ENCODE measurements at regions not wholly inside any gene's neighbourhood (a gene's known extent, or its start where the extent isn't known, plus 50 kb on each side); places are given as distances from the start of the nearest gene placed in this dataset.
"Not testable (repeated sequence)": the region's sequence is repeated elsewhere in the genome, so short reads cannot be mapped to it uniquely, and the experiment has no call there.

GRCh38 chr4:138344851-138345250 is 102.7 kb upstream of the SLC7A11 start:
- no peak overlapping the region for H3K4me3 ChIP-seq (replicated peaks; ENCODE audit: low read depth, low read length)
- TF ChIP-seq, protein P1, sequence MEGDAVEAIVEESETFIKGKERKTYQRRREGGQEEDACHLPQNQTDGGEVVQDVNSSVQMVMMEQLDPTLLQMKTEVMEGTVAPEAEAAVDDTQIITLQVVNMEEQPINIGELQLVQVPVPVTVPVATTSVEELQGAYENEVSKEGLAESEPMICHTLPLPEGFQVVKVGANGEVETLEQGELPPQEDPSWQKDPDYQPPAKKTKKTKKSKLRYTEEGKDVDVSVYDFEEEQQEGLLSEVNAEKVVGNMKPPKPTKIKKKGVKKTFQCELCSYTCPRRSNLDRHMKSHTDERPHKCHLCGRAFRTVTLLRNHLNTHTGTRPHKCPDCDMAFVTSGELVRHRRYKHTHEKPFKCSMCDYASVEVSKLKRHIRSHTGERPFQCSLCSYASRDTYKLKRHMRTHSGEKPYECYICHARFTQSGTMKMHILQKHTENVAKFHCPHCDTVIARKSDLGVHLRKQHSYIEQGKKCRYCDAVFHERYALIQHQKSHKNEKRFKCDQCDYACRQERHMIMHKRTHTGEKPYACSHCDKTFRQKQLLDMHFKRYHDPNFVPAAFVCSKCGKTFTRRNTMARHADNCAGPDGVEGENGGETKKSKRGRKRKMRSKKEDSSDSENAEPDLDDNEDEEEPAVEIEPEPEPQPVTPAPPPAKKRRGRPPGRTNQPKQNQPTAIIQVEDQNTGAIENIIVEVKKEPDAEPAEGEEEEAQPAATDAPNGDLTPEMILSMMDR (IDR thresholded peaks at IDR 0.05; ENCODE audit: low read length, missing control alignments) = no peak
- DNase-seq (ENCODE audit: low read depth) = no peak

DNA sequence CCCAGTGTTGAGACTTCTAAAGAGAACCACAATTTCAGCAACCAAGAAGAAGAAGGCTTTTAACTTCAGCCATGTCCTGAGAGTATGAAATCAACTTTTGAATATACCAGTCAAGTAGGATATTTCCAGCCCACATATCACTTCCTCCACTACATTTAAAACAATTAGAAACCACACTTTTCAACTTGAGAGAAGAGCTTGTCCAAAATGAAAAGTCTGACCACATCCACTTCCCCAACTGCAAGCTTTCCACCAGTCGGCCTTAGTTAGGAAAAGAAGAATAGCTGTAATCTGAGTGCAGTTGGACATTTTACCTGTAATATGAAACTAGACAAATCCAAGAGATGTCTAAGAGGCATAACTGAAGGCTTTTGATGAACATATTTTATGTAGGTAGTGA is 101.9 kb upstream of the SLC7A11 start:
- TF ChIP-seq, protein P1 (IDR thresholded peaks at IDR 0.05; ENCODE audit: low read length, missing control alignments) = no peak
- no peak for DNase-seq (ENCODE audit: low read depth)
- no peak overlapping the region for H3K4me3 ChIP-seq (replicated peaks; ENCODE audit: low read depth, low read length)

GRCh38 chr4:138341739-138342415 is 99.7 kb upstream of the SLC7A11 start:
- no peak overlapping the region for H3K4me3 ChIP-seq (replicated peaks; ENCODE audit: low read depth, low read length)
- TF ChIP-seq, protein P1 (IDR thresholded peaks at IDR 0.05; ENCODE audit: low read length, missing control alignments) = no peak
- DNase-seq (ENCODE audit: low read depth) = no peak

GRCh38 chr4:138338840-138339239 is 96.7 kb upstream of the SLC7A11 start:
- no peak overlapping the region for H3K4me3 ChIP-seq (replicated peaks; ENCODE audit: low read depth, low read length)
- TF ChIP-seq, protein P1 (IDR thresholded peaks at IDR 0.05; ENCODE audit: low read length, missing control alignments) = no peak
- DNase-seq (ENCODE audit: low read depth) = no peak

- not testable (repeated sequence) for H3K4me3 ChIP-seq (replicated peaks; ENCODE audit: low read depth, low read length); DNase-seq (ENCODE audit: low read depth)
Measured at GRCh38 chr4:138338222-138338621, 96.1 kb upstream of the SLC7A11 start.

GRCh38 chr4:138334346-138335016 is 92.3 kb upstream of the SLC7A11 start:
- DNase-seq (ENCODE audit: low read depth) = no peak
- TF ChIP-seq, protein P1 (IDR thresholded peaks at IDR 0.05; ENCODE audit: low read length, missing control alignments) = no peak
- no peak overlapping the region for H3K4me3 ChIP-seq (replicated peaks; ENCODE audit: low read depth, low read length)

GRCh38 chr4:138332415-138332814 is 90.3 kb upstream of the SLC7A11 start:
- H3K4me3 ChIP-seq (replicated peaks; ENCODE audit: low read depth, low read length); DNase-seq (ENCODE audit: low read depth): not testable (repeated sequence)

- TF ChIP-seq, protein P1 (IDR thresholded peaks at IDR 0.05; ENCODE audit: low read length, missing control alignments) = no peak
- H3K4me3 ChIP-seq (replicated peaks; ENCODE audit: low read depth, low read length) = no peak overlapping the region
- no peak for DNase-seq (ENCODE audit: low read depth)
Measured at GRCh38 chr4:138330531-138330930, 88.4 kb upstream of the SLC7A11 start.

Measured in fibroblast of pulmonary artery (primary cell).